OCI-LY7 (cell line): ENCODE measurements at regions not wholly inside any gene's neighbourhood (a gene's known extent, or its start where the extent isn't known, plus 50 kb on each side); places are given as distances from the start of the nearest gene placed in this dataset.

Experiments
- BruUV-seq: library from RNA; stranded (reverse); fragments of 400-500 nt; replicated peaks from 2 replicates; lab custom pipeline; 2021; lab: Mats Ljungman, UMichigan
- CTCF ChIA-PET: fragments of 300-600 bp; sonication (Branson Sonifier 250); formaldehyde crosslinking; loops from one replicate; lab custom pipeline; 2022; ENCODE audit warnings: antibody characterized with exemption; ENCODE audit not compliant: unreplicated experiment; lab: Charles Lee
- POLR2A ChIA-PET: fragments of 300-600 bp; sonication (Branson Sonifier 250); formaldehyde crosslinking; loops from one replicate; lab custom pipeline; 2022; ENCODE audit warnings: antibody characterized with exemption; lab: Charles Lee
- DNase-seq: peaks from one replicate; pipeline ENCODE4 v3.0.0-alpha.2; 2015; ENCODE audit warnings: low spot score
- H2AFZ ChIP-seq: fragments of 200-600 bp; sonication (generic), shearing (Covaris generic); 2 replicates; pipeline ENCODE4 v1.6.1; 2014; ENCODE audit warnings: mild to moderate bottlenecking, antibody characterized with exemption, low read length, moderate library complexity
- H3K27ac ChIP-seq: fragments of 200-600 bp; sonication (generic); 2 replicates; pipeline ENCODE4 v1.5.1; 2014; ENCODE audit warnings: mixed run types, low read depth, mild to moderate bottlenecking, moderate library complexity, low read length, inconsistent platforms; ENCODE audit not compliant: poor library complexity, severe bottlenecking
- H3K36me3 ChIP-seq: fragments of 200-600 bp; sonication (generic); 2 replicates; pipeline ENCODE4 v1.6.1; 2014; ENCODE audit warnings: mild to moderate bottlenecking, antibody characterized with exemption, low read length, moderate library complexity, mixed read lengths; ENCODE audit not compliant: insufficient read depth
- H3K4me1 ChIP-seq: fragments of 200-600 bp; sonication (generic); 2 replicates; pipeline ENCODE4 v1.5.1; 2014; ENCODE audit warnings: mild to moderate bottlenecking, low read length; ENCODE audit not compliant: insufficient read depth, poor library complexity, severe bottlenecking
- H3K4me2 ChIP-seq: fragments of 200-600 bp; sonication (generic); 2 replicates; pipeline ENCODE4 v1.6.1; 2014; ENCODE audit warnings: mild to moderate bottlenecking, low read length
- H3K4me3 ChIP-seq: fragments of 200-600 bp; sonication (generic); 2 replicates; pipeline ENCODE4 v1.5.1; 2014; ENCODE audit warnings: mild to moderate bottlenecking, low read depth, low read length; ENCODE audit not compliant: poor library complexity, severe bottlenecking
- H3K79me2 ChIP-seq: fragments of 200-600 bp; sonication (generic); 2 replicates; pipeline ENCODE4 v1.6.1; 2016; ENCODE audit warnings: low read depth, mild to moderate bottlenecking, low read length, moderate library complexity, mixed read lengths; ENCODE audit not compliant: insufficient read depth
- H3K9me2 ChIP-seq: fragments of 200-600 bp; sonication (generic); 2 replicates; pipeline ENCODE4 v1.6.1; 2016; ENCODE audit warnings: mild to moderate bottlenecking, low read length, mixed read lengths; ENCODE audit not compliant: insufficient read depth
- H3K9me3 ChIP-seq: fragments of 200-600 bp; sonication (generic); 2 replicates; pipeline ENCODE4 v1.6.1; 2014; ENCODE audit warnings: mild to moderate bottlenecking, mixed run types, low read length, mixed read lengths
- H4K20me1 ChIP-seq: fragments of 200-600 bp; sonication (generic); 2 replicates; pipeline ENCODE4 v1.6.1; 2014; ENCODE audit warnings: mild to moderate bottlenecking, antibody characterized with exemption, low read length, moderate library complexity, mixed read lengths; ENCODE audit not compliant: insufficient read depth
- EZH2phosphoT487 ChIP-seq: fragments of 200-600 bp; sonication (generic); IDR thresholded peaks from 2 replicates; pipeline ENCODE4 v1.6.1; 2018; ENCODE audit warnings: low read depth, borderline replicate concordance, mild to moderate bottlenecking, mixed run types, antibody characterized with exemption, low read length, moderate library complexity, mixed read lengths
- intact Hi-C: fragments of 100-400 bp; cut with micrococcal nuclease; formaldehyde crosslinking; loops from one replicate; pipeline ENCODE4 v1.10.0; 2022; ENCODE audit not compliant: unreplicated experiment
- TF ChIP-seq, protein P1 (sequence below): fragments of 200-600 bp; sonication (generic); conservative IDR thresholded peaks from 2 replicates; pipeline ENCODE4 v1.5.1; 2014; ENCODE audit warnings: mild to moderate bottlenecking, antibody characterized with exemption, low read length, moderate library complexity, mixed read lengths

DNA sequence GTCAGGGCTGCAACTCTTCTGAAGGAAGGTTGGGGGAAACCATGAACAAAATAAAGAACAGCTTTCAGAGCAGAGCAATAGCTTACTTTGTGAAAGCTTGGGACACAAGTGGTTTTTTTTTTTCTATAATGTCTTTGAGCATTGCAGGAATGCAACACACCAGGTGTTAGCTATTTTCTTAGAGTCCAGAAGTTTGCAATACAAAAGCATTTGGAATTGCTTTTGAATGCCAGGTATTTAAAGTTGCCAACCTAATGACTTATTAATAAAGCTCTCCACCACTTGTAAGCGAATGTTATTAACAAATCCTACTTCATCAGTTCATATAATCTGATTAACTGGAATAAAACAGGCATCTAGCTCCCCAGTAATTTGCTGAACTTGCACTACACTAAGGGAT, 172.6 kb downstream of the NUFIP1 start:
- Histone ChIP-seq H3K4me1 (no peaks in the 10 kb centered on the region), H3K27ac (no peak overlapping the region), H3K79me2 (no peaks in the 10 kb centered on the region), H3K36me3 (no peaks in the 10 kb centered on the region), H3K4me2 (no peak overlapping the region), H3K4me3 (no peak overlapping the region), H3K9me2 (no peaks in the 10 kb centered on the region), H3K9me3 (no peaks in the 10 kb centered on the region), H2AFZ (no peak overlapping the region), H4K20me1 (no peaks in the 10 kb centered on the region)
- POLR2A ChIA-PET: interaction anchor here (0.7 kb wide), 1 partner anchor 610 kb away, joined by 5 read pairs; no protein-coding TSS in a partner anchor
- TF ChIP-seq EZH2phosphoT487: no peak
- TF ChIP-seq, protein P1, sequence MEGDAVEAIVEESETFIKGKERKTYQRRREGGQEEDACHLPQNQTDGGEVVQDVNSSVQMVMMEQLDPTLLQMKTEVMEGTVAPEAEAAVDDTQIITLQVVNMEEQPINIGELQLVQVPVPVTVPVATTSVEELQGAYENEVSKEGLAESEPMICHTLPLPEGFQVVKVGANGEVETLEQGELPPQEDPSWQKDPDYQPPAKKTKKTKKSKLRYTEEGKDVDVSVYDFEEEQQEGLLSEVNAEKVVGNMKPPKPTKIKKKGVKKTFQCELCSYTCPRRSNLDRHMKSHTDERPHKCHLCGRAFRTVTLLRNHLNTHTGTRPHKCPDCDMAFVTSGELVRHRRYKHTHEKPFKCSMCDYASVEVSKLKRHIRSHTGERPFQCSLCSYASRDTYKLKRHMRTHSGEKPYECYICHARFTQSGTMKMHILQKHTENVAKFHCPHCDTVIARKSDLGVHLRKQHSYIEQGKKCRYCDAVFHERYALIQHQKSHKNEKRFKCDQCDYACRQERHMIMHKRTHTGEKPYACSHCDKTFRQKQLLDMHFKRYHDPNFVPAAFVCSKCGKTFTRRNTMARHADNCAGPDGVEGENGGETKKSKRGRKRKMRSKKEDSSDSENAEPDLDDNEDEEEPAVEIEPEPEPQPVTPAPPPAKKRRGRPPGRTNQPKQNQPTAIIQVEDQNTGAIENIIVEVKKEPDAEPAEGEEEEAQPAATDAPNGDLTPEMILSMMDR: no peak
- CTCF ChIA-PET: no interaction called here
- intact Hi-C loops: no loop called here
- BruUV-seq: no TSS peak
- DNase-seq: no peak

DNA sequence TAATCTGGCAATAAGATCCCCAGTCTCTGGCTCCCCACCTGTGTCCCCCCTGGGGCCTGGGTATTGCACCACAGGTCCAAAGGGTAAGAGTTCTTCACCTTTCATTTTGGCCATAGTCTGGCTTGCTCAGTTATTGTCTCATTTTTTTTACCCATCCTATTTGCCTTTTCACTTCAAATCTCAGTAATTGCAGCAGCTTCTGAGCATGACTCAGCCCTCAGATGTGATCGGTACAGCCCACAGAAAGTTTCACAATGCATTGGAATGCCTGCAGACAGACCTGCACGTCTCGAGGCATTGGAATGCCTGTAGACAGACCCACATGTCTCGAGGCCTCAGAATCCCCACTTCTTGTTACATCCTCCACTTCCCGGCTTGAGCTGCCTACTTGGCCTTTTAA, 173.6 kb downstream of the NUFIP1 start:
- POLR2A ChIA-PET: no interaction called here
- no peak for DNase-seq

DNA sequence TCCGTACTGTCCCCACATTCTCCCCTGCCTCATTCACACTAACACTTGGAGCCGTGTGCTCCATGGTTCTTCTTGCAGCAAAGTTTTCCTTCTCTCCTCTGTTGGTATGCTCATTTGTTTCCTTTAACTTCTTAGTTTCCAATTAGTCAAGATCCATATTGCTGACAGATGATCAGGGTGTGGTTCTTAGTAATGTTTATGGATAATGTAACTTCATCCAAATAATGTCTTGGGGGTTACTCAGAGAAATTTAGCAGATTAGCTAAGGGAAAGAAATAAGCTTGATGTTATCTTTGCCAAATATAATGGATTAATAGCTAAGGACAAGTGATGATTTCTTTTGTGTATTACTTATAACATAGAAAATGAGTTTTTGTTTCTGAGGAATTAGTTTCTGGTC, 174.4 kb downstream of the NUFIP1 start:
- no peaks in the 10 kb centered on the region for H3K36me3 ChIP-seq
- no peak overlapping the region for H3K27ac ChIP-seq
- POLR2A ChIA-PET: no interaction called here
- H2AFZ ChIP-seq: no peak overlapping the region
- no peak for DNase-seq
- no peak overlapping the region for H3K4me2 ChIP-seq
- CTCF ChIA-PET: interaction anchor here (0.5 kb wide), 1 partner anchor 17 kb away, joined by 3 read pairs; no protein-coding TSS in a partner anchor
- no peaks in the 10 kb centered on the region for H3K79me2 ChIP-seq
- no TSS peak for BruUV-seq
- H3K4me3 ChIP-seq: no peak overlapping the region
- intact Hi-C loops: no loop called here
- no peaks in the 10 kb centered on the region for H3K4me1 ChIP-seq
- TF ChIP-seq, protein P1: no peak
- TF ChIP-seq EZH2phosphoT487: no peak
- H3K9me2 ChIP-seq: no peaks in the 10 kb centered on the region
- no peaks in the 10 kb centered on the region for H4K20me1 ChIP-seq
- H3K9me3 ChIP-seq: no peaks in the 10 kb centered on the region

More for the DNA sequence above, 173.6 kb downstream of the NUFIP1 start:
- no peak overlapping the region for H3K4me3 ChIP-seq
- no peaks in the 10 kb centered on the region for H3K4me1 ChIP-seq
- TF ChIP-seq EZH2phosphoT487: no peak
- H3K79me2 ChIP-seq: no peaks in the 10 kb centered on the region
- CTCF ChIA-PET: interaction anchor here (0.5 kb wide), 1 partner anchor 16 kb away, joined by 3 read pairs; no protein-coding TSS in a partner anchor
- no TSS peak for BruUV-seq
- H3K9me3 ChIP-seq: no peaks in the 10 kb centered on the region
- intact Hi-C loops: no loop called here
- no peak overlapping the region for H2AFZ ChIP-seq
- H3K4me2 ChIP-seq: no peak overlapping the region
- no peak overlapping the region for H3K27ac ChIP-seq
- no peaks in the 10 kb centered on the region for H3K9me2 ChIP-seq
- H3K36me3 ChIP-seq: no peaks in the 10 kb centered on the region
- H4K20me1 ChIP-seq: no peaks in the 10 kb centered on the region
